ENCODE measurements at regions not wholly inside any gene's neighbourhood (a gene's known extent, or its start where the extent isn't known, plus 50 kb on each side); places are given as distances from the start of the nearest gene placed in this dataset.

DNA sequence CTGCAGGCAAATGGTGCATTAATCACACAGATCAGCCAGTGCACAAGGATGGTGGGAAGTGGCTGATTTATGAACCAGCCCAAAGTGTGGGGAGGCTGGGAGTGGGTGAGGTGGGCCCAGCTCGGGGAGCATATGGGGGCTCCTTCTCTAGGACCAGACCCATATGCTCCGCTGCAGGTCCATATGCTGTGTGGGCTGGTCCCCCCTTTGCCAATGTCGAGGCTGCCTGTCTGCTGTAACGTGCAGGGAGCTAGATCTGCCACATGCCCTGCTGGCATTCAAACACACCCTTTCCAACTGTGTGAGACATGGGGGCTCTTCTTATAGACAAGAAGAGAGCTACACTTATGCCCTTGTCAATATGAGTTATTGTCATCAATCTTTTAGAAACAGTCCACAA lies 566.3 kb downstream of the DHX35 start:
- Histone ChIP-seq H3K4me3 (ENCODE audit: control insufficient read depth in 1 of 7, extremely low read depth in 1 of 7, insufficient read depth in 4 of 7, low read depth in 2 of 7, low read length in 6 of 7) (no peak overlapping the region), H3K27me3 (replicated peaks in 2 of 5; ENCODE audit: control insufficient read depth in 4 of 5, insufficient read depth in 5 of 5, low read length in 4 of 5) (no peaks in the 10 kb centered on the region), H3K9me3 (ENCODE audit: control extremely low read depth in 1 of 5, control insufficient read depth in 4 of 5, insufficient read depth in 2 of 5, low read depth in 1 of 5, low read length in 4 of 5) (peaks cover 0 to 1% (median 0%) of the 10 kb centered on the region in 5 experiments), H3K27ac (ENCODE audit: insufficient read depth in 1 of 2, low read depth in 1 of 2, low read length in 2 of 2, poor library complexity in 1 of 2, severe bottlenecking in 2 of 2) (no peak overlapping the region), H3K36me3 (ENCODE audit: control insufficient read depth in 4 of 4, insufficient read depth in 4 of 4, low read length in 3 of 4) (no peaks in the 10 kb centered on the region), H3K4me1 (ENCODE audit: control extremely low read depth in 1 of 4, control insufficient read depth in 4 of 4, insufficient read depth in 4 of 4, low read length in 3 of 4) (no peaks in the 10 kb centered on the region)
- CTCF ChIA-PET, result no interaction called here
- DNase-seq, result no peak
- WGBS (ENCODE audit: insufficient coverage), result 85% methylated on average over 4 of the region's 4 CpGs
- POLR2A ChIA-PET, result no interaction called here

DNA sequence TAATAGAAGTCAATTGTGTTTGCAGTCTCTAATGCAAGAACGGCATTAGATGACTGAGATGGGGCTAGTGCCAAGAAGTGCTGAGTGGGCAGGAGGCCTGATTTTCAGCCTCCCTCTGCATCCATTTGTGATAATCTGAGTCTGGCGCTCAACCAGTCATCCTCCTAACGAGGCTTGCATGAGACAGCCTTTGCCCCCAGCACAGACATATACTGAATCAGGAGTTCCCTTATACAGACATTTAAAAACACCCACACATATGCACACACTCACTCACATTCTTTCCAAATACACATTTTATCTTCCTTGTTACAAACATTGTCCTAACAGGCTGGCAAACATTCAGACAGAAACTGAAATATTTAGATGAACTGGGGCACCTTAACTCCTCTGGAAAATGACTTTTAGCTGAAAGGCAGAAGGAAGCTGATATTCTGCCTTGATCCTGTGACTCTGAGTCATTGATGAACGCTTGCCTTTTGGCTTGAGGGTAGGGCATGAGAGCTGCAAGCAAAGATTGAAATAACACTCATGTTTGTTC lies 562.3 kb downstream of the DHX35 start:
- Histone ChIP-seq H3K4me1 (ENCODE audit: control extremely low read depth in 1 of 4, control insufficient read depth in 4 of 4, insufficient read depth in 4 of 4, low read length in 3 of 4) (no peaks in the 10 kb centered on the region), H3K4me3 (ENCODE audit: control insufficient read depth in 1 of 7, extremely low read depth in 1 of 7, insufficient read depth in 4 of 7, low read depth in 2 of 7, low read length in 6 of 7) (no peak overlapping the region), H3K27ac (ENCODE audit: insufficient read depth in 1 of 2, low read depth in 1 of 2, low read length in 2 of 2, poor library complexity in 1 of 2, severe bottlenecking in 2 of 2) (no peak overlapping the region), H3K9me3 (ENCODE audit: control extremely low read depth in 1 of 5, control insufficient read depth in 4 of 5, insufficient read depth in 2 of 5, low read depth in 1 of 5, low read length in 4 of 5) (no peaks in the 10 kb centered on the region), H3K27me3 (replicated peaks in 2 of 5; ENCODE audit: control insufficient read depth in 4 of 5, insufficient read depth in 5 of 5, low read length in 4 of 5) (no peaks in the 10 kb centered on the region), H3K36me3 (ENCODE audit: control insufficient read depth in 4 of 4, insufficient read depth in 4 of 4, low read length in 3 of 4) (no peaks in the 10 kb centered on the region)
- POLR2A ChIA-PET, result no interaction called here
- no peak for DNase-seq
- CTCF ChIA-PET, result no interaction called here
- WGBS (ENCODE audit: insufficient coverage), result 100% methylated on average over 1 of the region's 4 CpGs

DNA sequence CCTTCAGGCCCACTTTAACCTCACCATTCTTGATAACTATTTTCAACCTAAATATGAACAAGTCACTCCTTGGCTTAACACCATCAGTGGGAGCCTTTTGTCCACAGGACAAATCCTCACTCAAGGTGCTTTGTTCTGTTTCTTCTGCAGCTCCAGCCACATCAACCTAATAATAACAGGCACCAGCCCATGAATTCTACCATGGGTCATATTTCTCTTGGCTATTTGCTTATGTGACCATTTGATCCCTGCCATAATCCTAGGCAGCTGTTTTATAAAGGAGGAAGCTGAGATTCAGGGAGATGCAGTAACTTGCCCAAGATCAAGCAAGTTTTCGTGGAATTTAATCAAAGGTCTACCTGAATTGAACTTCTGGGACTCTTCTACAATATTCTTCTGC lies 561.3 kb downstream of the DHX35 start:
- DNase-seq, result no peak
- CTCF ChIA-PET, result no interaction called here
- WGBS (ENCODE audit: insufficient coverage), result 100% methylated on average over 1 of the region's 1 CpG

DNA sequence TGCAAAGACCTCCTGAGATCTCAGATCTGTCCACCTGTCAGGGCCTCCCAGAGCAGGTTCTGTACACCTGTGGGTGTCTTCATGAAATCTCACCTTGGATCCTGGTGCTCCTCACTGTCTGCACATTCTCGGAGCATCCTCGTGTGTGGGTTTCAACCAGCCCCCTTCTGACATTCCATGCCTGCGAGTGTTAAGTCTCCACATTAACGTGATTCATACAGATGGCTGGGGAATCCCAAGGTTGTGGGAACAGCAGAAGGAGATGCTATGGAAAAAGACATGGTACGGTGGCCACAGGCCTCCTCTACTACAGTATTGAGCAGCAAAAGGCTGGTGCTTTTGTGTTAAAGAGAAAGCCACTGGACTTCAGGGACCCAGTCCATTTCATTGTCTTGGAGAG lies 556.5 kb downstream of the DHX35 start:
- Histone ChIP-seq H3K27me3 (replicated peaks in 2 of 5; ENCODE audit: control insufficient read depth in 4 of 5, insufficient read depth in 5 of 5, low read length in 4 of 5) (no peaks in the 10 kb centered on the region), H3K36me3 (ENCODE audit: control insufficient read depth in 4 of 4, insufficient read depth in 4 of 4, low read length in 3 of 4) (no peaks in the 10 kb centered on the region), H3K9me3 (ENCODE audit: control extremely low read depth in 1 of 5, control insufficient read depth in 4 of 5, insufficient read depth in 2 of 5, low read depth in 1 of 5, low read length in 4 of 5) (peaks cover 0 to 3% (median 0%) of the 10 kb centered on the region in 5 experiments), H3K27ac (ENCODE audit: insufficient read depth in 1 of 2, low read depth in 1 of 2, low read length in 2 of 2, poor library complexity in 1 of 2, severe bottlenecking in 2 of 2) (no peak overlapping the region), H3K4me1 (ENCODE audit: control extremely low read depth in 1 of 4, control insufficient read depth in 4 of 4, insufficient read depth in 4 of 4, low read length in 3 of 4) (no peaks in the 10 kb centered on the region), H3K4me3 (ENCODE audit: control insufficient read depth in 1 of 7, extremely low read depth in 1 of 7, insufficient read depth in 4 of 7, low read depth in 2 of 7, low read length in 6 of 7) (no peak overlapping the region)
- ChIA-PET CTCF (no interaction called here), POLR2A (no interaction called here)
- WGBS (ENCODE audit: insufficient coverage), result 100% methylated on average over 3 of the region's 5 CpGs
- DNase-seq, result no peak

More for the DNA sequence above, 561.3 kb downstream of the DHX35 start:
- H3K27ac ChIP-seq (ENCODE audit: insufficient read depth in 1 of 2, low read depth in 1 of 2, low read length in 2 of 2, poor library complexity in 1 of 2, severe bottlenecking in 2 of 2), result no peak overlapping the region
- H3K27me3 ChIP-seq (replicated peaks in 2 of 5; ENCODE audit: control insufficient read depth in 4 of 5, insufficient read depth in 5 of 5, low read length in 4 of 5), result no peaks in the 10 kb centered on the region
- no peaks in the 10 kb centered on the region for H3K4me1 ChIP-seq (ENCODE audit: control extremely low read depth in 1 of 4, control insufficient read depth in 4 of 4, insufficient read depth in 4 of 4, low read length in 3 of 4)
- no peaks in the 10 kb centered on the region for H3K36me3 ChIP-seq (ENCODE audit: control insufficient read depth in 4 of 4, insufficient read depth in 4 of 4, low read length in 3 of 4)
- no peaks in the 10 kb centered on the region for H3K9me3 ChIP-seq (ENCODE audit: control extremely low read depth in 1 of 5, control insufficient read depth in 4 of 5, insufficient read depth in 2 of 5, low read depth in 1 of 5, low read length in 4 of 5)
- H3K4me3 ChIP-seq (ENCODE audit: control insufficient read depth in 1 of 7, extremely low read depth in 1 of 7, insufficient read depth in 4 of 7, low read depth in 2 of 7, low read length in 6 of 7), result no peak overlapping the region
- POLR2A ChIA-PET, result no interaction called here

DNA sequence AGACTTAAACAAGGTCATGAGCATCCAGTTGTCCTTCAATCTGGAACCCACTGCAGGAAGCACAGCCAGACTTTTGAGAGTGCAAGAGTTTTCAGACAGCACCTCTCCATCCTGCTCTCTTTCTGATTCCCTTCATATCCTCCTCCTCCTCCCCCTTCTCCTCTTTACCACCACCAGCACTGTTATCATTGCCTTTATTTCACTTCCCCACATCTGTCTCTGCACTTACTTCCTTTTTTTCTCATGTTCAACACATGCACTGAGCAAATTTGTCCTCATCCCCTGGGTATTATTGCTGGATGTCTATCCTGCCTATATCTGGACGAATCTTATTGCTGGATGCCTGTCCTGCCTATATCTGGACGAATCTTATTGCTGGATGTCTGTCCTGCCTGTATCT lies 554.8 kb downstream of the DHX35 start:
- no peak overlapping the region for H3K4me3 ChIP-seq (ENCODE audit: control insufficient read depth in 1 of 7, extremely low read depth in 1 of 7, insufficient read depth in 4 of 7, low read depth in 2 of 7, low read length in 6 of 7)
- no peak overlapping the region for H3K27ac ChIP-seq (ENCODE audit: insufficient read depth in 1 of 2, low read depth in 1 of 2, low read length in 2 of 2, poor library complexity in 1 of 2, severe bottlenecking in 2 of 2)
- H3K27me3 ChIP-seq (replicated peaks in 2 of 5; ENCODE audit: control insufficient read depth in 4 of 5, insufficient read depth in 5 of 5, low read length in 4 of 5), result no peaks in the 10 kb centered on the region
- WGBS (ENCODE audit: insufficient coverage), result 77% methylated on average over 2 of the region's 2 CpGs
- no peak for DNase-seq
- ChIA-PET POLR2A (no interaction called here), CTCF (no interaction called here)
- H3K4me1 ChIP-seq (ENCODE audit: control extremely low read depth in 1 of 4, control insufficient read depth in 4 of 4, insufficient read depth in 4 of 4, low read length in 3 of 4), result no peaks in the 10 kb centered on the region
- no peaks in the 10 kb centered on the region for H3K36me3 ChIP-seq (ENCODE audit: control insufficient read depth in 4 of 4, insufficient read depth in 4 of 4, low read length in 3 of 4)
- H3K9me3 ChIP-seq (ENCODE audit: control extremely low read depth in 1 of 5, control insufficient read depth in 4 of 5, insufficient read depth in 2 of 5, low read depth in 1 of 5, low read length in 4 of 5), result peaks cover 0 to 3% (median 0%) of the 10 kb centered on the region in 5 experiments

DNA sequence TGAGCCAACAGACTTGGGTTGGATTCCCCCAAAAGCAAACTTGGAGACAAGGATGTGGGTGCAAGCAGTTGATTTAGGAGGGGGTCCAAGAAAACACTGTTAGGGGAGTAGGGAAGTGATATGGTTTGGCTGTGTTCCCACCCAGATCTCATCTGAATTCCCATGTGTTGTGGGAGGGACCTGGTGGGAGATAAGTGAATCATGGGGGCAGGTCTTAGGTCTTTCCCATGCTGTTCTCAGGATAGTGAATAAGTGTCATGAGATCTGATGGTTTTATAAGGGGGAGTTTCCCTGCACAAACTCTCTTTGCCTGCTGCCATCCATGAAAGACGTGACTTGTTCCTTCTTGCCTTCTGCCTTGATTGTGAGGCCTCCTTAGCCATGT lies 542.6 kb downstream of the DHX35 start:
- POLR2A ChIA-PET, result no interaction called here
- Histone ChIP-seq H3K27me3 (replicated peaks in 2 of 5; ENCODE audit: control insufficient read depth in 4 of 5, insufficient read depth in 5 of 5, low read length in 4 of 5) (no peaks in the 10 kb centered on the region), H3K4me1 (ENCODE audit: control extremely low read depth in 1 of 4, control insufficient read depth in 4 of 4, insufficient read depth in 4 of 4, low read length in 3 of 4) (no peaks in the 10 kb centered on the region), H3K36me3 (ENCODE audit: control insufficient read depth in 4 of 4, insufficient read depth in 4 of 4, low read length in 3 of 4) (no peaks in the 10 kb centered on the region), H3K27ac (ENCODE audit: insufficient read depth in 1 of 2, low read depth in 1 of 2, low read length in 2 of 2, poor library complexity in 1 of 2, severe bottlenecking in 2 of 2) (no peak overlapping the region), H3K4me3 (ENCODE audit: control insufficient read depth in 1 of 7, extremely low read depth in 1 of 7, insufficient read depth in 4 of 7, low read depth in 2 of 7, low read length in 6 of 7) (no peak overlapping the region), H3K9me3 (ENCODE audit: control extremely low read depth in 1 of 5, control insufficient read depth in 4 of 5, insufficient read depth in 2 of 5, low read depth in 1 of 5, low read length in 4 of 5) (peaks cover 0 to 2% (median 0%) of the 10 kb centered on the region in 5 experiments)
- CTCF ChIA-PET, result no interaction called here
- DNase-seq, result no peak
- no CpG with 5 or more reads among the region's 1 CpG for WGBS (ENCODE audit: insufficient coverage)

DNA sequence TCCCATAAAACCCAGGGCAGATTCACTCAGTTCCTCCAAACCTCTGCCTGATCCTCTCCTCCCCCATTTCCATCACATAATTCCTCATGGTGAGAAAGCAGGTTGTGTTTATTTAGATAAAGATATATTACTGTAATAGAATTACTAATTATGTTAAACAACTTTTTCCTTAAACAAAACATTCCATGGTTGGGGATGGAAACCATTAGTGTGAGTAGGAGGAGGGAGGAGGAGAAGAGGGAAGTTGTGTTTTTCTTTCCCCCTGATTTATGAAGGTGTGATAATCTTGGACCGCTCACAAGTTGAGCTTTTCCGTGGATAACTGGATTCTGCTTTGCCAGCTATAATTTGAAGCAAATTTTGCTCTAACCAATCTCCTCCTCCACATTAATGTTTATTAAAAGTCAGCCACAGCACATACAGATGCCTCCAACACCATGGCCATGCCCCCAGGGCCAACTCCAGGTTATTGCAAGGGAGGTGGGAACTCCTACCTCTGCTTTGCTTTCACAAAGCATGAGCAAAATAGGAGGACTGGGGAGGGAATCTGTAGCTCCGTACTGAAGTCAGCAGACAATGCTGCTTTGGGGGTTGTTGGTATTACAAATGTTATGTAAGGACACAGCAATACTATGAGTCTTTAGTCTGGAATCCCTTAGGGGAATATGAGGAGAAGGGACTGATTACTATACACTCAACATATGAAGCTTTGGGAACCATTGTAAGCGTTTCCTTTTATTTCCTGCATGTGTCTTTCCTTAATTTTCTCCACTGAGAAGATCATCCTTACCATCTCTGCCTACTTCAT lies 542.0 kb downstream of the DHX35 start:
- ChIA-PET POLR2A (no interaction called here), CTCF (no interaction called here)
- no peak for DNase-seq
- WGBS (ENCODE audit: insufficient coverage), result 83% methylated on average over 2 of the region's 4 CpGs
- no peak overlapping the region for H3K4me3 ChIP-seq (ENCODE audit: control insufficient read depth in 1 of 7, extremely low read depth in 1 of 7, insufficient read depth in 4 of 7, low read depth in 2 of 7, low read length in 6 of 7)
- H3K9me3 ChIP-seq (ENCODE audit: control extremely low read depth in 1 of 5, control insufficient read depth in 4 of 5, insufficient read depth in 2 of 5, low read depth in 1 of 5, low read length in 4 of 5), result peaks cover 0 to 2% (median 0%) of the 10 kb centered on the region in 5 experiments
- no peaks in the 10 kb centered on the region for H3K27me3 ChIP-seq (replicated peaks in 2 of 5; ENCODE audit: control insufficient read depth in 4 of 5, insufficient read depth in 5 of 5, low read length in 4 of 5)
- no peaks in the 10 kb centered on the region for H3K36me3 ChIP-seq (ENCODE audit: control insufficient read depth in 4 of 4, insufficient read depth in 4 of 4, low read length in 3 of 4)
- no peak overlapping the region for H3K27ac ChIP-seq (ENCODE audit: insufficient read depth in 1 of 2, low read depth in 1 of 2, low read length in 2 of 2, poor library complexity in 1 of 2, severe bottlenecking in 2 of 2)
- H3K4me1 ChIP-seq (ENCODE audit: control extremely low read depth in 1 of 4, control insufficient read depth in 4 of 4, insufficient read depth in 4 of 4, low read length in 3 of 4), result no peaks in the 10 kb centered on the region

All from common myeloid progenitor, CD34-positive (primary cell).